ENCODE measurements at regions not wholly inside any gene's neighbourhood (a gene's known extent, or its start where the extent isn't known, plus 50 kb on each side); places are given as distances from the start of the nearest gene placed in this dataset.

DNA sequence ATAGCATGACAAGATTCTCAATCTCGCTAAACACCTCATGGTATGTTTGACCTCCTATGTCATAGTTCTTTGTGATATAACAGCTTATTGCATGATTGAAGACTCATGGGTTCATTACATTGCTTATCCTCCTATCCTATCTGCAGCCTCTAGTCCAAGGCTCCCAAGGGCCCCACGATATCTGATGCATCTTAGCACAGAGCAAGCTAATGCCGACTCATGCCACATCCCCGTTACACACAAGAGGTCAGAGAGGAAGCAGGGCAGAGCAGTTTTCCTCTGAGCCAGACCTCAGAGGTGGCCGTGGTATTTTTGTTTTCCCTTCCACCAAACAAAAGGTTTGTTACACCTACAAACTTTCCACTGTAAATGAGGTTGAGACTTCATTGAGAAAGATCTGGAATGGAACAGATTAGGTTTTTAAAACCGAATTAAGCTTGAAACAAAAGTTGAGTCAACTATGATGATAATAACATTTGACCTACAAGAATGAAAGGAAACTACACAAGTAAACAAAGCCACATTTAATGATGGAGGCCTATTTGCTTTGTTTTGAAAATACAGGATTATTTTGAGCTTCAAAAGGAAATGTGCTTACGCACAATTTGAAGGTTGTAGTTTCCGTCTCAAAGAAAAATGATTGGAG is 133.9 kb upstream of the MYLIP start:
- no peak for TF ChIP-seq CTCF (IDR thresholded peaks at IDR 0.05; ENCODE audit: low read depth, low read length)
- H3K4me3 ChIP-seq (ENCODE audit: low read depth, low read length), result no peak overlapping the region

DNA sequence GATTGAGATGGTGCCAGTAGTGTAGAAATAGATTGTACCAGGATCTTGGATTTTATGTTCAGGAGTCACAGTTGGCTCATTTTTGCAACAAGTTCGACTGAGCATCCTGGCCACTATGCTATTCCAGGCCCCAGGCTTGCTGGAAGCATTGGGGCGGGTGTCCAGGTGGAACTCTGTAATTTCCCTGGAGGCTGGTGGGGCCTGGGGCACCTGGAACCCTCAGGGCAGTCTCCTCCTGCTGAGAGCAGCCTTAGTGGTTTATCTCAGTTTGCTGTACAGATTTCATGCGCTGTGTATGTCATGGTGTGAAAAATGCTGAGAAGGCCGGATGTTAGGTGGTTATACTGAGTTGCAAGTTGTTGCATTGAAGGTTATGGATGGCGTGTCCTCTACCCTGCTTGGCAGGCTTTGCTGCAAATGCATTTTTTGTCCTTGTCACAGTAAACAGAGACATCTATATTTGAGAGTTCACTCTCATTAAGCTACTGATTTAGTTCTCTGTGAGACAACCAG is 135.1 kb upstream of the MYLIP start:
- no peak overlapping the region for H3K4me3 ChIP-seq (ENCODE audit: low read depth, low read length)
- TF ChIP-seq CTCF (IDR thresholded peaks at IDR 0.05; ENCODE audit: low read depth, low read length), result no peak

DNA sequence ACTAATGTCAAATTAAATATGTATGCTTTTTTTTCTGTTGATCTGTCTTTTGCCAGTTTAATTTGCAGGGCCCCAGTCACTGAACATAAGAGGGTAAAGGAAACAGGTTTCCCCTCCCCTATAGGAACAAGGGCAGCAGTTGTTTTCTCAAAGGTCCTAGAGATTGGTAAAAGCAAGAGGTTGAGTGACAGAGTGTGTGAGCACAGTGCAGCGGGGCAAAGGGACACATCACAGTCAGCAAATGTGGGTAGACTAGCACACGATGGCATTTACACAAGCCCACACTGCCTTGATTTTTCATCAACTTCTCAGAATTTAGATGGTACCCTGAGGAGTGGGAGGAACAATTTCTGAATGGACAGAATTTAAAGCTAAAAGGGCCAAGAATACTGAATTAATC is 138.7 kb upstream of the MYLIP start:
- no peak for TF ChIP-seq CTCF (IDR thresholded peaks at IDR 0.05; ENCODE audit: low read depth, low read length)

DNA sequence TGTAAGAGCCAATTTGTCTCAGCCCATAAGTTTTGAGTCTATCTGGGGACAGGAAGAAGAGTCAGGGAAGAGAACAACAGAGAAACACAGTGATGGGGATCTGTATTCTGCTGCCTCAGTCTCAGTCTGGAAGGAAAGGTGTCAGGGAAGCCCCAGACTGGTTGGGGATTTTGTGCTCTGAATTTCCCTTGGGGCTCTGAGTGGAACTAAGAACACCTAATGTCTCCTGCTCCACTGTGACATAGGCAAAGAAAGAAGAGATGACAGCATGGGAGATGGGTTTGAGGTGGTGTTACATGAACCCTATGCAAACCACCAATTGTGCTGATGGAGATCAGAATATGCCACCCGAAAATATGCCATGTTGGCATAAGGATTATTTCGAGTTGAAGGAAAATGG is 139.5 kb upstream of the MYLIP start:
- no peak for TF ChIP-seq CTCF (IDR thresholded peaks at IDR 0.05; ENCODE audit: low read depth, low read length)
- H3K4me3 ChIP-seq (ENCODE audit: low read depth, low read length), result no peak overlapping the region

More for the DNA sequence above, 138.7 kb upstream of the MYLIP start:
- no peak overlapping the region for H3K4me3 ChIP-seq (ENCODE audit: low read depth, low read length)

DNA sequence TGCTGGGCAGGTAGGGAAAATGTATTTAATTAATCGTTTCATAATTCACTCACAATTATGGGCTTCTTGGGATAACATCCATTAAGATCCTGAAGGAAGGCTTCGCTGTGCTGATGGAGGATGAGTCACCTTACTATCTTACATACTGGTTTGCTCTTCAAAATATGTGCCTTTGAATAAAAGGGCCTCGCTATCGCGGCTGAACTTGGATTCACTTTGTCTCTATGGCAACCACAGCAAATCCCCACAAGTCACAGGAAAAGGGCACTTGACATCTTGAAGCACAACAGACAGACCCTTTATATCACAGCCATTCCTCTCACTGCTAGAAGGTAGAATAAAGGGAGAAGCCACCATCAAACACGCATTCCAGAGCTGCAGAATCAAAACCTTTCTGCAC is 141.3 kb upstream of the MYLIP start:
- no peak for TF ChIP-seq CTCF (IDR thresholded peaks at IDR 0.05; ENCODE audit: low read depth, low read length)
- H3K4me3 ChIP-seq (ENCODE audit: low read depth, low read length), result no peak overlapping the region

- no peak for TF ChIP-seq CTCF (IDR thresholded peaks at IDR 0.05; ENCODE audit: low read depth, low read length)
- no peak overlapping the region for H3K4me3 ChIP-seq (ENCODE audit: low read depth, low read length)
Observed at GRCh38 chr6:15986027-15986629, 142.8 kb upstream of the MYLIP start.

GRCh38 chr6:15985379-15985959 is 143.4 kb upstream of the MYLIP start:
- H3K4me3 ChIP-seq (ENCODE audit: low read depth, low read length), result no peak overlapping the region
- no peak for TF ChIP-seq CTCF (IDR thresholded peaks at IDR 0.05; ENCODE audit: low read depth, low read length)

All from WI38 (cell line).